GM12878 (cell line): ENCODE measurements at regions not wholly inside any gene's neighbourhood (a gene's known extent, or its start where the extent isn't known, plus 50 kb on each side); places are given as distances from the start of the nearest gene placed in this dataset.

Source experiments
- ATAC-seq: fragments of 200-7000 bp; cut with Tn5 transposase; 3 replicates; pipeline ENCODE4 v1.9.1; 2020; ENCODE audit warnings: mild to moderate bottlenecking, moderate library complexity
- BruUV-seq: library from RNA; stranded (reverse); fragments of 400-500 nt; replicated peaks from 2 replicates; lab custom pipeline; 2021; lab: Mats Ljungman, UMichigan
- CTCF ChIA-PET: fragments of 300-600 bp; sonication (Branson Sonifier 250); formaldehyde crosslinking; extraction: SDS; loops from one replicate; lab custom pipeline; 2021; ENCODE audit warnings: inconsistent platforms; lab: Yijun Ruan, JAX
- POLR2A ChIA-PET: fragments of 350-600 bp; formaldehyde crosslinking; extraction: SDS; loops from one replicate; lab custom pipeline; 2021; ENCODE audit warnings: inconsistent platforms; lab: Charles Lee
- RAD21 ChIA-PET: fragments of 300-600 bp; sonication (Branson Sonifier 250); formaldehyde crosslinking; loops from one replicate; lab custom pipeline; 2023; ENCODE audit warnings: antibody characterized with exemption; ENCODE audit not compliant: unreplicated experiment; lab: Charles Lee
- SMC1A ChIA-PET: fragments of 300-600 bp; sonication (Branson Sonifier 250); formaldehyde crosslinking; loops from one replicate; lab custom pipeline; 2023; ENCODE audit not compliant: unreplicated experiment, uncharacterized antibody; lab: Charles Lee
- DNase-seq: peaks from one replicate; pipeline ENCODE4 v3.0.0-alpha.2; 2011; ENCODE audit warnings: low read depth, low spot score
- FAIRE-seq: peaks from 3 replicates; lab custom pipeline; 2011; peaks lifted over from hg19 to GRCh38; lab: Jason Lieb, UNC
- H2AFZ ChIP-seq: 2 replicates; pipeline ENCODE4 v1.6.0; 2011; ENCODE audit warnings: low read depth, low read length, control low read depth; ENCODE audit not compliant: control insufficient read depth
- H3K27ac ChIP-seq: 2 replicates; pipeline ENCODE4 v1.5.1; 2011; ENCODE audit warnings: control low read depth; ENCODE audit not compliant: control insufficient read depth, insufficient read depth
- H3K27me3 ChIP-seq, 2 experiments: replicated peaks in 1 of 2; 2 replicates each; pipeline versions ENCODE4 v1.6.0 to v1.6.1; 2011; ENCODE audit warnings: low read length in 1 of 2; ENCODE audit not compliant: control insufficient read depth in 2 of 2, insufficient read depth in 2 of 2
- H3K36me3 ChIP-seq, 2 experiments: 2 replicates each; pipeline ENCODE4 v1.5.1; 2011; ENCODE audit warnings: low read length in 1 of 2; ENCODE audit not compliant: control insufficient read depth in 2 of 2, insufficient read depth in 2 of 2
- H3K4me1 ChIP-seq: 2 replicates; pipeline ENCODE4 v1.6.1; 2011; ENCODE audit warnings: mild to moderate bottlenecking, low read length, moderate library complexity, mixed read lengths; ENCODE audit not compliant: control insufficient read depth, insufficient read depth
- H3K4me2 ChIP-seq: 2 replicates; pipeline ENCODE4 v1.6.0; 2011; ENCODE audit warnings: control low read depth; ENCODE audit not compliant: control insufficient read depth, insufficient read depth
- H3K4me3 ChIP-seq: fragments of 200-600 bp; sonication (generic); 2 replicates; pipeline ENCODE4 v1.5.1; 2016
- H3K79me2 ChIP-seq: 2 replicates; pipeline ENCODE4 v1.6.0; 2011; ENCODE audit warnings: low read length; ENCODE audit not compliant: control insufficient read depth, insufficient read depth
- H3K9ac ChIP-seq: 2 replicates; pipeline ENCODE4 v1.8.0; 2011; ENCODE audit warnings: low read length, control low read depth, mixed read lengths; ENCODE audit not compliant: control insufficient read depth, insufficient read depth
- H3K9me3 ChIP-seq: replicated peaks from 3 replicates; pipeline ENCODE4 v1.5.1; 2011; ENCODE audit warnings: mild to moderate bottlenecking, low read length; ENCODE audit not compliant: control insufficient read depth, insufficient read depth
- H4K20me1 ChIP-seq: 2 replicates; pipeline ENCODE4 v1.6.0; 2011; ENCODE audit not compliant: control insufficient read depth, insufficient read depth
- BACH1 ChIP-seq: fragments of 450-650 bp; IDR thresholded peaks from 2 replicates; pipeline ENCODE4 v1.6.1; 2017; ENCODE audit warnings: mild to moderate bottlenecking, borderline replicate concordance
- BHLHE40 ChIP-seq, 2 experiments: fragments of 450-650 bp in 1 of 2; IDR thresholded peaks; 2 replicates each; pipeline ENCODE4 v1.6.1; 2011 to 2017; ENCODE audit warnings: low read depth in 2 of 2, borderline replicate concordance in 1 of 2, improper control_type of control experiment in 1 of 2, low read length in 1 of 2, mild to moderate bottlenecking in 1 of 2
- CBX3 ChIP-seq: fragments of 200-600 bp; sonication (generic); IDR thresholded peaks from 2 replicates; pipeline ENCODE4 v1.6.1; 2016; ENCODE audit warnings: low read depth, borderline replicate concordance
- CHD2 ChIP-seq: IDR thresholded peaks from 2 replicates; pipeline ENCODE4 v1.6.1; 2011; ENCODE audit warnings: low read depth, low read length, improper control_type of control experiment, borderline replicate concordance
- CHD4 ChIP-seq: fragments of 200-600 bp; sonication (generic); IDR thresholded peaks from 2 replicates; pipeline ENCODE4 v1.6.1; 2016; ENCODE audit warnings: mild to moderate bottlenecking
- EGR1 ChIP-seq, 2 experiments: IDR thresholded peaks; 1 replicate in 1 of 2; 2 replicates in 1 of 2; pipeline ENCODE4 v1.6.1; 2011 to 2012; ENCODE audit warnings: low read depth in 2 of 2, low read length in 2 of 2, borderline replicate concordance in 1 of 2, mild to moderate bottlenecking in 1 of 2, moderate library complexity in 1 of 2
- IRF4 ChIP-seq: IDR thresholded peaks from 2 replicates; pipeline ENCODE4 v1.6.1; 2011; ENCODE audit warnings: low read depth, low read length
- JUND ChIP-seq: IDR thresholded peaks from 2 replicates; pipeline ENCODE4 v1.6.1; 2012; ENCODE audit warnings: low read depth, mild to moderate bottlenecking, low read length, improper control_type of control experiment, moderate library complexity
- NFIC ChIP-seq: IDR thresholded peaks from 2 replicates; pipeline ENCODE4 v1.6.1; 2012; ENCODE audit warnings: low read depth, mild to moderate bottlenecking, inconsistent platforms, low read length, moderate library complexity
- PBX3 ChIP-seq: IDR thresholded peaks from 2 replicates; pipeline ENCODE4 v1.6.1; 2011; ENCODE audit warnings: mild to moderate bottlenecking, low read depth, low read length, moderate library complexity; ENCODE audit not compliant: insufficient replicate concordance
- RUNX3 ChIP-seq: IDR thresholded peaks from 2 replicates; pipeline ENCODE4 v1.6.1; 2012; ENCODE audit warnings: low read length, inconsistent platforms
- SIX5 ChIP-seq: IDR thresholded peaks from 2 replicates; pipeline ENCODE4 v1.6.1; 2011; ENCODE audit warnings: mild to moderate bottlenecking, low read depth, low read length, moderate library complexity; ENCODE audit not compliant: severe bottlenecking
- SREBF2 ChIP-seq: IDR thresholded peaks from 2 replicates; pipeline ENCODE4 v1.6.1; 2012; ENCODE audit warnings: mild to moderate bottlenecking, low read length
- USF2 ChIP-seq: IDR thresholded peaks from 2 replicates; pipeline ENCODE4 v1.6.1; 2011; ENCODE audit warnings: low read depth, low read length, improper control_type of control experiment, borderline replicate concordance
- YBX1 ChIP-seq: fragments of 450-650 bp; IDR thresholded peaks from 2 replicates; pipeline ENCODE4 v1.6.1; 2016; ENCODE audit warnings: antibody characterized with exemption
- ZNF217 ChIP-seq: fragments of 450-650 bp; IDR thresholded peaks from 2 replicates; pipeline ENCODE4 v1.6.1; 2017; ENCODE audit warnings: antibody characterized with exemption, mild to moderate bottlenecking
- ZNF274 ChIP-seq: IDR thresholded peaks from one replicate; pipeline ENCODE4 v1.8.0; 2011; ENCODE audit not compliant: insufficient read length, insufficient read depth
- WGBS: methylation state at CpG from one replicate; pipeline ENCODE4 v1.1.6; 2016; ENCODE audit warnings: low lambda C conversion rate; ENCODE audit not compliant: insufficient replicate concordance, insufficient coverage; ENCODE audit errors: missing lambda C conversion rate; 5-methylcytosine and 5-hydroxymethylcytosine counted together
- in situ Hi-C: fragments of 300-500 bp; cut with MboI; formaldehyde crosslinking; loops from 9 replicates; pipeline ENCODE4 v1.14.3; 2018; ENCODE audit warnings: mixed read lengths
- intact Hi-C: fragments of 100-400 bp; cut with micrococcal nuclease; formaldehyde crosslinking; loops from one replicate; pipeline ENCODE4 v1.14.2; 2022; ENCODE audit not compliant: unreplicated experiment
- TF ChIP-seq, protein P1 (sequence below): IDR thresholded peaks from 2 replicates; pipeline ENCODE4 v1.6.1; 2012; ENCODE audit warnings: improper control_type of control experiment, low read depth, low read length; ENCODE audit not compliant: insufficient replicate concordance

DNA sequence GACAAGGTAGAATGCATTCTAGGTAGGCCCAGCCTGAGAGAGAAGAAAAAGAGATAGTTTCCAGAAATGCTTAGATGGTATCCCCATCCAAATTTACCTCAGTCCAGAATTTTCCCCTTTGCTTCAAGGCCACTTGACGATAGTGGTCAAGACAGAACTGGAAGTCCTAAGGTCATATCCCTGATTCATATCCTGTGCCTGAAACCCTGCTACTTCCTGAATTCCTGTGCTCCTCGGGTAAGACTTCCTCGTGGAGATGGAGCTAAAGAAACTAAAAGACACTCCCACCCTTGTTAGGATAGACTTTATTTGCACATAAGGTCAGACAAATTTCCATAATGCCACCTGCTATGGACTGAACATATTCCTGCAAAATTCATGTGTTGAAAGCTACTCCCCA lies 175.9 kb downstream of the EVX1 start:
- H3K4me3 ChIP-seq: no peak overlapping the region
- no peak for FAIRE-seq
- no peak for TF ChIP-seq YBX1
- TF ChIP-seq BACH1: no peak
- no peak for TF ChIP-seq JUND
- no peak for TF ChIP-seq EGR1 (IDR thresholded peaks at IDR 0.05; ENCODE audit: borderline replicate concordance in 1 of 2, low read depth in 2 of 2, low read length in 2 of 2)
- TF ChIP-seq BHLHE40 (IDR thresholded peaks at IDR 0.05; ENCODE audit: borderline replicate concordance in 1 of 2, low read depth in 2 of 2, low read length in 1 of 2): no peak
- TF ChIP-seq, protein P1, sequence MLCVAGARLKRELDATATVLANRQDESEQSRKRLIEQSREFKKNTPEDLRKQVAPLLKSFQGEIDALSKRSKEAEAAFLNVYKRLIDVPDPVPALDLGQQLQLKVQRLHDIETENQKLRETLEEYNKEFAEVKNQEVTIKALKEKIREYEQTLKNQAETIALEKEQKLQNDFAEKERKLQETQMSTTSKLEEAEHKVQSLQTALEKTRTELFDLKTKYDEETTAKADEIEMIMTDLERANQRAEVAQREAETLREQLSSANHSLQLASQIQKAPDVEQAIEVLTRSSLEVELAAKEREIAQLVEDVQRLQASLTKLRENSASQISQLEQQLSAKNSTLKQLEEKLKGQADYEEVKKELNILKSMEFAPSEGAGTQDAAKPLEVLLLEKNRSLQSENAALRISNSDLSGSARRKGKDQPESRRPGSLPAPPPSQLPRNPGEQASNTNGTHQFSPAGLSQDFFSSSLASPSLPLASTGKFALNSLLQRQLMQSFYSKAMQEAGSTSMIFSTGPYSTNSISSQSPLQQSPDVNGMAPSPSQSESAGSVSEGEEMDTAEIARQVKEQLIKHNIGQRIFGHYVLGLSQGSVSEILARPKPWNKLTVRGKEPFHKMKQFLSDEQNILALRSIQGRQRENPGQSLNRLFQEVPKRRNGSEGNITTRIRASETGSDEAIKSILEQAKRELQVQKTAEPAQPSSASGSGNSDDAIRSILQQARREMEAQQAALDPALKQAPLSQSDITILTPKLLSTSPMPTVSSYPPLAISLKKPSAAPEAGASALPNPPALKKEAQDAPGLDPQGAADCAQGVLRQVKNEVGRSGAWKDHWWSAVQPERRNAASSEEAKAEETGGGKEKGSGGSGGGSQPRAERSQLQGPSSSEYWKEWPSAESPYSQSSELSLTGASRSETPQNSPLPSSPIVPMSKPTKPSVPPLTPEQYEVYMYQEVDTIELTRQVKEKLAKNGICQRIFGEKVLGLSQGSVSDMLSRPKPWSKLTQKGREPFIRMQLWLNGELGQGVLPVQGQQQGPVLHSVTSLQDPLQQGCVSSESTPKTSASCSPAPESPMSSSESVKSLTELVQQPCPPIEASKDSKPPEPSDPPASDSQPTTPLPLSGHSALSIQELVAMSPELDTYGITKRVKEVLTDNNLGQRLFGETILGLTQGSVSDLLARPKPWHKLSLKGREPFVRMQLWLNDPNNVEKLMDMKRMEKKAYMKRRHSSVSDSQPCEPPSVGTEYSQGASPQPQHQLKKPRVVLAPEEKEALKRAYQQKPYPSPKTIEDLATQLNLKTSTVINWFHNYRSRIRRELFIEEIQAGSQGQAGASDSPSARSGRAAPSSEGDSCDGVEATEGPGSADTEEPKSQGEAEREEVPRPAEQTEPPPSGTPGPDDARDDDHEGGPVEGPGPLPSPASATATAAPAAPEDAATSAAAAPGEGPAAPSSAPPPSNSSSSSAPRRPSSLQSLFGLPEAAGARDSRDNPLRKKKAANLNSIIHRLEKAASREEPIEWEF: no peak
- TF ChIP-seq USF2: no peak
- TF ChIP-seq PBX3: no peak
- no peak for TF ChIP-seq NFIC
- no peak for TF ChIP-seq RUNX3
- TF ChIP-seq ZNF274: no peak
- TF ChIP-seq CHD2: no peak
- TF ChIP-seq ZNF217: no peak
- no peak for TF ChIP-seq CBX3
- no peak for TF ChIP-seq SREBF2
- no peak for TF ChIP-seq CHD4
- TF ChIP-seq SIX5: no peak
- TF ChIP-seq IRF4: no peak
- TF ChIP-seq, all 136 proteins: peak for 0
- ChIA-PET CTCF (no interaction called here), POLR2A (no interaction called here), SMC1A (no interaction called here), RAD21 (no interaction called here)
- WGBS: 33% methylated on average over 3 of the region's 3 CpGs
- Histone ChIP-seq H3K36me3 (no peaks in the 10 kb centered on the region), H2AFZ (no peak overlapping the region), H3K9me3 (no peaks in the 10 kb centered on the region), H3K4me1 (no peaks in the 10 kb centered on the region), H4K20me1 (no peaks in the 10 kb centered on the region), H3K4me2 (no peak overlapping the region), H3K27ac (no peak overlapping the region), H3K9ac (no peak overlapping the region), H3K79me2 (no peaks in the 10 kb centered on the region), H3K27me3 (no peaks in the 10 kb centered on the region; a peak in 1 of 4 replicates)
- ATAC-seq (no peak), DNase-seq (no peak)
- in situ Hi-C loops (no loop called here), intact Hi-C loops (no loop called here)
- BruUV-seq: no TSS peak
